HEK293T (cell line): ENCODE measurements at regions not wholly inside any gene's neighbourhood (a gene's known extent, or its start where the extent isn't known, plus 50 kb on each side); places are given as distances from the start of the nearest gene placed in this dataset.

Source experiments
- CTCF ChIA-PET: fragments of 350-600 bp; formaldehyde crosslinking; extraction: SDS; loops from one replicate; lab custom pipeline; 2021; ENCODE audit warnings: antibody characterized with exemption, inconsistent platforms; lab: Yijun Ruan, JAX
- POLR2A ChIA-PET: fragments of 350-600 bp; formaldehyde crosslinking; extraction: SDS; loops from one replicate; lab custom pipeline; 2020; ENCODE audit warnings: antibody characterized with exemption, inconsistent platforms; lab: Yijun Ruan, JAX
- DNase-seq: peaks from one replicate; pipeline ENCODE4 v3.0.0; 2012; ENCODE audit warnings: mixed read lengths; ENCODE audit errors: extremely low spot score
- ARNT ChIP-seq: fragments of 450-650 bp; IDR thresholded peaks from 2 replicates; pipeline ENCODE4 v1.6.1; 2017; ENCODE audit warnings: mild to moderate bottlenecking
- BHLHE40 ChIP-seq: fragments of 450-650 bp; IDR thresholded peaks from 2 replicates; pipeline ENCODE4 v1.6.1; 2016; ENCODE audit warnings: mild to moderate bottlenecking, moderate library complexity, borderline replicate concordance
- CTBP1 ChIP-seq: fragments of 450-650 bp; IDR thresholded peaks from 2 replicates; pipeline ENCODE4 v1.6.1; 2016; ENCODE audit warnings: borderline replicate concordance
- ELF4 ChIP-seq: fragments of 450-650 bp; IDR thresholded peaks from 2 replicates; pipeline ENCODE4 v1.6.1; 2017; ENCODE audit warnings: antibody characterized with exemption
- FOXA1 ChIP-seq: fragments of 450-650 bp; IDR thresholded peaks from 2 replicates; pipeline ENCODE4 v1.6.1; 2016; ENCODE audit warnings: mild to moderate bottlenecking
- FOXK2 ChIP-seq: fragments of 450-650 bp; IDR thresholded peaks from 2 replicates; pipeline ENCODE4 v1.6.1; 2016; ENCODE audit warnings: mild to moderate bottlenecking
- FOXM1 ChIP-seq: fragments of 450-650 bp; IDR thresholded peaks from 2 replicates; pipeline ENCODE4 v1.6.1; 2017; ENCODE audit warnings: mild to moderate bottlenecking, borderline replicate concordance
- HDGF ChIP-seq: fragments of 450-650 bp; IDR thresholded peaks from 2 replicates; pipeline ENCODE4 v1.6.1; 2017; ENCODE audit warnings: antibody characterized with exemption, borderline replicate concordance
- L3MBTL2 ChIP-seq: fragments of 450-650 bp; conservative IDR thresholded peaks from 2 replicates; pipeline ENCODE4 v1.6.1; 2016; ENCODE audit warnings: mild to moderate bottlenecking
- LEF1 ChIP-seq: fragments of 450-650 bp; IDR thresholded peaks from 2 replicates; pipeline ENCODE4 v1.6.1; 2017; ENCODE audit warnings: mild to moderate bottlenecking, borderline replicate concordance
- NFRKB ChIP-seq: fragments of 450-650 bp; IDR thresholded peaks from 2 replicates; pipeline ENCODE4 v1.6.1; 2016; ENCODE audit warnings: mild to moderate bottlenecking, moderate library complexity
- PKNOX1 ChIP-seq: fragments of 450-650 bp; IDR thresholded peaks from 2 replicates; pipeline ENCODE4 v1.6.1; 2016
- SP1 ChIP-seq: fragments of 450-650 bp; IDR thresholded peaks from 2 replicates; pipeline ENCODE4 v1.6.1; 2017
- SUZ12 ChIP-seq: fragments of 450-650 bp; IDR thresholded peaks from 2 replicates; pipeline ENCODE4 v1.6.1; 2016; ENCODE audit warnings: mild to moderate bottlenecking
- TARDBP ChIP-seq: fragments of 450-650 bp; IDR thresholded peaks from 2 replicates; pipeline ENCODE4 v1.6.1; 2016
- ZNF384 ChIP-seq: fragments of 450-650 bp; IDR thresholded peaks from 2 replicates; pipeline ENCODE4 v1.6.1; 2016

- ChIA-PET POLR2A (interaction anchor here (0.7 kb wide), 1 partner anchor 9 kb away, joined by 3 read pairs; no protein-coding TSS in a partner anchor), CTCF (no interaction called here)
- TF ChIP-seq BHLHE40 (no peak), HDGF (no peak), ARNT (no peak), CTBP1 (no peak), FOXK2 (no peak), PKNOX1 (no peak), ELF4 (no peak), SUZ12 (no peak), LEF1 (no peak), FOXA1 (no peak), TARDBP (no peak), FOXM1 (no peak)
- no peak for DNase-seq
Observed at GRCh38 chr3:150265305-150265704, 142.8 kb upstream of the TSC22D2 start.

GRCh38 chr3:150264561-150265279 is 143.4 kb upstream of the TSC22D2 start:
- ChIA-PET POLR2A (interaction anchor here (0.7 kb wide), 1 partner anchor 8 kb away, joined by 3 read pairs; no protein-coding TSS in a partner anchor), CTCF (no interaction called here)
- no peak for DNase-seq
- no peak for TF ChIP-seq TARDBP
- no peak for TF ChIP-seq FOXK2
- TF ChIP-seq CTBP1: no peak

DNA sequence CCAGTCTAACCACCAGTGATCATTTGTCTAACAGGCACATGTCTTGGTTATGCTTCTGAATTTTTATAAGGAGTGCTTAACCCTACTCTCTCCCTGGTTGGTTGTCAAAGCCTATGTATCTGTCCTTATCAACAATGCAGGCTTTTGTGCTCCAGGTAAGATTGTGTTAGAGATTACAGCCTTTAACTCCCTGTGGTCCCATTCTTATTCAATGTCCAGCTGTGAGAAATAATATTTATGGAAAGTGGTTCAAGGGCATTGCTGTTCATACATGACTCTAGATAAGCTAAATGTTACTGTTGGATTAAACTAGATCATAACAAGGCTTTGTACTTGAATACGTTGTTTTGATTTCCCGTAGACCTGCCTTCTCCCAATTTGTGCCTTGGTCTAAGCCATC is 146.1 kb upstream of the TSC22D2 start:
- CTCF ChIA-PET: no interaction called here
- POLR2A ChIA-PET: no interaction called here
- no peak for DNase-seq
- TF ChIP-seq PKNOX1 (no peak), BHLHE40 (no peak)

GRCh38 chr3:150261418-150261817 is 146.7 kb upstream of the TSC22D2 start:
- TF ChIP-seq FOXA1: no peak
- no peak for TF ChIP-seq FOXM1
- TF ChIP-seq NFRKB: no peak
- TF ChIP-seq PKNOX1: no peak
- TF ChIP-seq SUZ12: no peak
- TF ChIP-seq BHLHE40: no peak
- peak; percentile 61 for TF ChIP-seq ELF4
- ChIA-PET CTCF (interaction anchor here (0.8 kb wide), 1 partner anchor 9 kb away, joined by 3 read pairs; no protein-coding TSS in a partner anchor), POLR2A (no interaction called here)
- no peak for DNase-seq

DNA sequence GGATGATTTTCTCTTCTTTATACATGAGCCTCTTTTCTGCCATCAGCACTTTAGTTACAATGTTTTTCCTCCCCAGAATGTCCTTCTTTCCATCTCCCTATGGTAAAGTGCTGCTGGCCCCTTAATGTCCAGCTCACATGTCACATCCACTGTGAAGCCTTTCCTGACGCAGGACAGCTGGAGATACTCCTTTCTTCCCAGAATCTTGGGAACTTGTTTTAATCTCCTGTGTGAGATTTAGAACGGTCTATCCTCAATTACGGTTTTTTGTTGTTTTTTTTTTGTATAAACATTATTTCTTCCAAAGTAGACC is 147.7 kb upstream of the TSC22D2 start:
- DNase-seq: no peak
- CTCF ChIA-PET: interaction anchor here (1.0 kb wide), 1 partner anchor 22 kb away, joined by 3 read pairs; no protein-coding TSS in a partner anchor
- TF ChIP-seq SP1: no peak
- TF ChIP-seq FOXA1: no peak
- no peak for TF ChIP-seq NFRKB
- POLR2A ChIA-PET: no interaction called here

DNA sequence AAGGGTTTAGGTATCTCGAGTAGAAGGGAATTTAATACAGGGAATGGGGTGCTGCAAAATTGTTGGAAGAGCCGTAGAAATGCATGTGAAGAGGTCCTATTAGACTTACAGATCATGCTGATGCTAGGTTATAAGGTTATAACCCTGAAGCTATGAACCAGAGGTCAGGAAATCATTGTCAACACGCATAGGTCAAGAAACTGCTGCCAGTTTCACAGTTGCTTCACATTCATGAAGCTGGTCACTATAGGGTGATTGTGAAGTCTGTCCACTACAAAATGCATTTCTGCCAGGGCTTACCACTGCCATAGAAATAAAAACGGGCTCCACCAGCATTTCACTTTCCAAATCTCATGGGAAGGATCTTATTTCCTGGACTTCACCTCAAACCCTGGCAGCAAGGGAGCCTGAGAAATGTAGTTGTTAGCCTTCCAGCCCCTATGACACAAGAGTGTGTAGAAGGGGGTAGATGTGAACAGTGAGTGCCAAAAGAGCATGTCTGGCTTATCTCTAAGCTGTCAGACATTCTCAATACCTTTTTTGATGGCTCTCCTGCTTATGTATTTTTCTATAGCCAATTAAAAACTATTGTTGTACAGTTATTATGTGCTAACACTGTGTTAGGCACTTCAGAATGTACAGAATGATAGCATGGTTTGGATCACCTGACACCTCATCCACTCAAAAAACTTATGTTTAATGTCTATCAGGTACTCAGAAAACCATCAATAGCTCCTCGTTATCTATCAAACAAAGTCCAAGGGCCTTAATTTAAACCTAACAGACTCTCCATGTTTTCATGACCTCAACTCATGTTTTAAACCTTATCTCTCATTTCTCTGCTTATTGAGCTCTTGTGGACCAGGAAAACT is 148.3 kb upstream of the TSC22D2 start:
- DNase-seq: no peak
- no peak for TF ChIP-seq TARDBP
- no peak for TF ChIP-seq ZNF384
- TF ChIP-seq SP1: no peak
- TF ChIP-seq ARNT: no peak
- no peak for TF ChIP-seq FOXM1
- no peak for TF ChIP-seq NFRKB
- no peak for TF ChIP-seq ELF4
- TF ChIP-seq HDGF: no peak
- TF ChIP-seq SUZ12: no peak
- no peak for TF ChIP-seq BHLHE40
- no peak for TF ChIP-seq L3MBTL2
- no peak for TF ChIP-seq CTBP1
- TF ChIP-seq PKNOX1: no peak
- no peak for TF ChIP-seq FOXK2
- no peak for TF ChIP-seq FOXA1
- POLR2A ChIA-PET: no interaction called here
- CTCF ChIA-PET: interaction anchor here (1.0 kb wide), 1 partner anchor 21 kb away, joined by 3 read pairs; no protein-coding TSS in a partner anchor
